GM12878 (cell line): ENCODE measurements at regions not wholly inside any gene's neighbourhood (a gene's known extent, or its start where the extent isn't known, plus 50 kb on each side); places are given as distances from the start of the nearest gene placed in this dataset.

Experiments
- CHD2 ChIP-seq: IDR thresholded peaks from 2 replicates; pipeline ENCODE4 v1.6.1; 2011; ENCODE audit warnings: low read depth, low read length, improper control_type of control experiment, borderline replicate concordance
- CREB1 ChIP-seq: IDR thresholded peaks from 2 replicates; pipeline ENCODE4 v1.6.1; 2012; ENCODE audit warnings: low read depth, mild to moderate bottlenecking, inconsistent platforms
- CTCF ChIP-seq, 3 experiments: IDR thresholded peaks in 2 of 3; conservative IDR thresholded peaks in 1 of 3; 2 replicates each; pipeline ENCODE4 v1.5.1; 2011; ENCODE audit warnings: low read depth in 3 of 3, low read length in 3 of 3, mild to moderate bottlenecking in 3 of 3, control low read depth in 2 of 3, moderate library complexity in 2 of 3, inconsistent platforms in 1 of 3, mixed read lengths in 1 of 3; ENCODE audit not compliant: control insufficient read depth in 2 of 3, insufficient read depth in 1 of 3; ENCODE audit errors: extremely low read depth in 1 of 3
- EED ChIP-seq: sonication (generic); IDR thresholded peaks from 2 replicates; pipeline ENCODE4 v1.6.1; 2016; ENCODE audit warnings: antibody characterized with exemption, low read depth
- NBN ChIP-seq: fragments of 450-650 bp; IDR thresholded peaks from 2 replicates; pipeline ENCODE4 v1.6.1; 2016
- PAX8 ChIP-seq: fragments of 450-650 bp; IDR thresholded peaks from 2 replicates; pipeline ENCODE4 v1.6.1; 2017; ENCODE audit warnings: mild to moderate bottlenecking, moderate library complexity
- POLR2AphosphoS5 ChIP-seq: IDR thresholded peaks from 2 replicates; pipeline ENCODE4 v1.6.1; 2011; ENCODE audit warnings: mild to moderate bottlenecking, low read length, inconsistent platforms
- SRF ChIP-seq, 2 experiments: IDR thresholded peaks; 2 replicates each; pipeline ENCODE4 v1.6.1; 2011; ENCODE audit warnings: low read depth in 2 of 2, low read length in 2 of 2, mild to moderate bottlenecking in 1 of 2, moderate library complexity in 1 of 2
- STAT3 ChIP-seq: IDR thresholded peaks from 2 replicates; pipeline ENCODE4 v1.6.1; 2011; ENCODE audit warnings: low read depth, low read length, improper control_type of control experiment
- TF ChIP-seq, protein P1 (sequence below): IDR thresholded peaks from 2 replicates; pipeline ENCODE4 v1.6.1; 2012; ENCODE audit warnings: low read length, inconsistent platforms

DNA sequence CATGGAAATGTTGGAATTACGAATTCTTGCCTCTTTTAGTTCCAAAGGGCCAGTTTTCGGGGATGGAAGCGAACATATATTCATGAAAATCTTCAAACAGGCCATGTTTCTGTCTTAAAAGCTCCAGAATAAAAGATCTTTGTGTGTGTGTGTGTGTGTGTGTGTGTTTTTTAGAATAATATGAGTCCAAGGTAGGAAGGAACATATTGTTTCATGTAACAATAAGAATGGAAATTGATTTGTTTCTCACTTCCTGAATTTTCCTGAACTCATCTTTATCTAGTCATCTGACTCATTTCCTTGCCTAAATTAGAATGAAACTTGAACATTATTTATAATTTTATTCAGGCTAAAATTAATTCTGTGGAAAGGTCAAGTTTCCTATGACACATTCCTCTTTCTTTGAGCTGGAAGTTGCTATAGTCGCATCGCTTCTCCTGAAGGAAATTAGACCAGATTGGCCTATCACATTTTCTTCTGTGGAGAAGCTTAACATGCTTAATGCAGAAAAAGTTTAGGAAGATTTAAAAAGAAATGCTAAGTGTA is 805.1 kb upstream of the ADAMTS5 start:
- TF ChIP-seq, protein P1, sequence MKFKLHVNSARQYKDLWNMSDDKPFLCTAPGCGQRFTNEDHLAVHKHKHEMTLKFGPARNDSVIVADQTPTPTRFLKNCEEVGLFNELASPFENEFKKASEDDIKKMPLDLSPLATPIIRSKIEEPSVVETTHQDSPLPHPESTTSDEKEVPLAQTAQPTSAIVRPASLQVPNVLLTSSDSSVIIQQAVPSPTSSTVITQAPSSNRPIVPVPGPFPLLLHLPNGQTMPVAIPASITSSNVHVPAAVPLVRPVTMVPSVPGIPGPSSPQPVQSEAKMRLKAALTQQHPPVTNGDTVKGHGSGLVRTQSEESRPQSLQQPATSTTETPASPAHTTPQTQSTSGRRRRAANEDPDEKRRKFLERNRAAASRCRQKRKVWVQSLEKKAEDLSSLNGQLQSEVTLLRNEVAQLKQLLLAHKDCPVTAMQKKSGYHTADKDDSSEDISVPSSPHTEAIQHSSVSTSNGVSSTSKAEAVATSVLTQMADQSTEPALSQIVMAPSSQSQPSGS: no peak
- TF ChIP-seq CTCF (IDR thresholded peaks at IDR 0.05 in 2 of 3, conservative IDR thresholded peaks at IDR 0.05 in 1 of 3; ENCODE audit: control insufficient read depth in 2 of 3, extremely low read depth in 1 of 3, insufficient read depth in 1 of 3, low read depth in 3 of 3, low read length in 3 of 3): no peak
- TF ChIP-seq CREB1: no peak
- TF ChIP-seq SRF (IDR thresholded peaks at IDR 0.05; ENCODE audit: low read depth in 2 of 2, low read length in 2 of 2): no peak
- no peak for TF ChIP-seq STAT3
- TF ChIP-seq EED: no peak
- no peak for TF ChIP-seq CHD2
- TF ChIP-seq POLR2AphosphoS5: no peak
- no peak for TF ChIP-seq NBN
- TF ChIP-seq PAX8: no peak
